Stimulated activated naive CD8-positive, alpha-beta T cell treated with anti-CD3 and anti-CD28 coated beads, Interleukin-15, amount 100 ng/mL, for 72 hours (primary cell): ENCODE measurements at regions not wholly inside any gene's neighbourhood (a gene's known extent, or its start where the extent isn't known, plus 50 kb on each side); places are given as distances from the start of the nearest gene placed in this dataset.

ENCODE experiments used
- ATAC-seq: fragments of 150-1000 bp; cut with Tn5 transposase; 2 replicates; pipeline ENCODE4 v1.10.0; 2021; ENCODE audit warnings: mild to moderate bottlenecking, moderate library complexity
- DNase-seq, 2 donors: peaks; one replicate each; pipeline ENCODE4 v3.0.0; 2021 to 2022
- H3K27ac Mint-ChIP-seq, 2 donors: one replicate each; pipeline ENCODE4 v1.8.0; 2022; ENCODE audit warnings: mild to moderate bottlenecking in 2 of 2, mixed read lengths in 2 of 2, moderate library complexity in 2 of 2
- H3K27me3 Mint-ChIP-seq: one replicate; pipeline ENCODE4 v1.8.0; 2022; ENCODE audit warnings: mixed read lengths
- H3K4me1 Mint-ChIP-seq: one replicate; pipeline ENCODE4 v1.8.0; 2022; ENCODE audit warnings: mild to moderate bottlenecking, mixed read lengths
- H3K4me3 Mint-ChIP-seq, 2 donors: one replicate each; pipeline ENCODE4 v1.8.0; 2022; ENCODE audit warnings: mild to moderate bottlenecking in 2 of 2, mixed read lengths in 2 of 2, moderate library complexity in 1 of 2
- H3K9me3 Mint-ChIP-seq, 2 donors: one replicate each; pipeline ENCODE4 v1.8.0; 2022; ENCODE audit warnings: mixed read lengths in 2 of 2

DNA sequence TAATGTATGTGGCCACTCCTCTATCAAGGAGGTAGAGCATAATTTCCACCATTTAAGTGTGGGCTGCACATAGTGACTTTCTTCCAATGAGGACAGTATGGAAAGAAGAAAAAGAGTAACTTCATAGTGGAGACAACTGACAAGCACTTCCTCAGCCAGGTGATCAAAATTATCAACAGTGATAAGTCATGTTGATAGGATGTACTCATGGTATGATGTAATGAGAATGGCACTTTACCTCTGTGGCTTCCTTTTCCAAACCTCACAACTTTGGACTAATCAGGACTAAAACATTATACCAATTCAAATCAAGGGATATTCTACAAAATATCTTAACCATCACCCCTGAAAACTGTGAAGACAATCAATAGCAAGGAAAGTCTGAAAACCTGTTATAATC lies 302.3 kb upstream of the CITED2 start:
- no peaks in the 10 kb centered on the region for H3K4me1 Mint-ChIP-seq
- no peak overlapping the region for H3K4me3 Mint-ChIP-seq
- H3K27ac Mint-ChIP-seq, result no peak overlapping the region
- no peaks in the 10 kb centered on the region for H3K9me3 Mint-ChIP-seq
- ATAC-seq (no peak), DNase-seq (no peak)
- peaks cover 4% of the 10 kb centered on the region for H3K27me3 Mint-ChIP-seq

DNA sequence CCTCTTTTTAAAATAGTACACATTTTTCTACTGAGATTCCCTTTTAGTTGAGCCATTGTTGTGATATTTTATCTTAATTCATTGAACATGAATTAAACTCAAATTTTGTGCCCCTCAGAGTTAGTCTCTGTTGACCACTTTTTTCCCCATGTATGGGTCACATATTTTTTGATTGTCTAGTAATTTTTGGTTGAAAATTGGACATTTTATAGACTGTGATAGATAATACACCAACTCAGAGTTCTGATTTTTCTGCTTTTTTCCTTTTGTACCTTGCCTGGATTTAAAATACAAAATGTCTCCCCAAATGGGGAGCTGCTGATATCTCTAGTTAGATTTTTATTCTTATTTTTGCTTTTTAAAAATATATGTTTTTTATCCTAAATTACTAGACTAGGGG lies 291.8 kb upstream of the CITED2 start:
- H3K4me1 Mint-ChIP-seq, result no peaks in the 10 kb centered on the region
- ATAC-seq, result no peak

DNA sequence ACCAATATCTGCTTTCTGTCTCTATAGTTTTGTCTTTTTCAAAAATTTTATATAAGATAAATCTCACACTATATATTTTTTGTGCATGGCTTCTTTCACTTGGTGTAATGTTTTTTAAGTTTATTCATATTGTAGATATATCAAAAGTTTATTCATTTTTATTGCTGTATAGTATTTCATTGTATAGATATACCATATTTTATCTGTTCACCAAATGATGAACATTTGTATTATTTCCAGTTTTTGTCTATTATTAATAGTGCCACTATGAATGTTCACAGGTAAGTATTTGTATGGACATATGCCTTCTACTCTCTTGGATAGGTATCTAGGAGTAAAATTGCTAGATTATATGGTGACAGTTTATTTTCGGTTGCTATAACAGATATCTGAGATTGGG lies 289.5 kb upstream of the CITED2 start:
- peaks cover 0 to 7% of the 10 kb centered on the region in 2 donors for H3K9me3 Mint-ChIP-seq
- no peaks in the 10 kb centered on the region for H3K27me3 Mint-ChIP-seq
- DNase-seq, result no peak
- H3K27ac Mint-ChIP-seq, result no peak overlapping the region
- no peaks in the 10 kb centered on the region for H3K4me1 Mint-ChIP-seq
- H3K4me3 Mint-ChIP-seq, result no peak overlapping the region
- ATAC-seq, result no peak

More for the DNA sequence above, 291.8 kb upstream of the CITED2 start:
- peaks cover 0 to 7% of the 10 kb centered on the region in 2 donors for H3K9me3 Mint-ChIP-seq
- DNase-seq, result no peak
- no peak overlapping the region for H3K4me3 Mint-ChIP-seq
- no peaks in the 10 kb centered on the region for H3K27me3 Mint-ChIP-seq
- H3K27ac Mint-ChIP-seq, result no peak overlapping the region

DNA sequence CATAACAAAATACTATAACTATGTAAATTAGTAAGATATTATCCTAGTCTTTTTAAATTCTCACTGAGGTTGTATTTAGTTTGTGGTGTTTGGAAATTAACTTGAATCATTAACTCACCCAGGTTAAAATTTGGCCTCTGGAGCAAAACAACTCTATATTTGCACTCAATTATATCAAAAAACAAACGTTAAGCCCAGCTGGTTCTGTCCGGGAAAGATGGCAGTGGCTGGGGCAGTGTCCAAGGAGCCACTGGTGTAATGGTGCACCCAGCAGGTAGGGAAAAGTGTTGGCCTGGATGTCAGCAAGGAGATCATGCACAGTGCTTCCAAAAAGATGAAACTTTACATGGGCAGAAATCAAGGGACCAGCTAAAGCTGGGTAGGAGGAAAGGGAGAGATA lies 285.3 kb upstream of the CITED2 start:
- no peak overlapping the region for H3K4me3 Mint-ChIP-seq
- no peak for DNase-seq
- no peak for ATAC-seq
- no peak overlapping the region for H3K27ac Mint-ChIP-seq
- H3K27me3 Mint-ChIP-seq, result no peaks in the 10 kb centered on the region
- H3K4me1 Mint-ChIP-seq, result no peaks in the 10 kb centered on the region
- peaks cover 0 to 2% of the 10 kb centered on the region in 2 donors for H3K9me3 Mint-ChIP-seq

DNA sequence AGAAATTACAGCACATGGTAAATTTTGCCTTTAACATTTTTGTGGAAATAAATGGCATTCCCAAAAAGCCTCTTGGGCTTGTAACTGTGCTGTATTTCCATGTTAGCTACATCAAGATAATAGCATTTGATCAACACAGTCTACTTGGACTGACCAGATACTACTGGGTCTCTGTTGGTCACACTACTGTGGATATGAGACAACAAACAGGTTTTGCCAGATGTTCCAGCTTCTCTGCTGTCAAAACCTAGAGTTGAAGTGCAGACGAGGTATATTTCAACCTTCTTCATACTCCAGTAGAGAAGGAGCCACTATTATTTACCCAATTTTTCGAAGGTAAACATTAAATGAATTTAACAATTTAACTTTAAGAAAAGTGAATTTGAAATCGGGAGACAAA lies 284.7 kb upstream of the CITED2 start:
- Mint-ChIP-seq H3K27ac (no peak overlapping the region), H3K4me3 (no peak overlapping the region), H3K4me1 (no peaks in the 10 kb centered on the region), H3K27me3 (no peaks in the 10 kb centered on the region), H3K9me3 (no peaks in the 10 kb centered on the region)
- ATAC-seq (no peak), DNase-seq (no peak)

DNA sequence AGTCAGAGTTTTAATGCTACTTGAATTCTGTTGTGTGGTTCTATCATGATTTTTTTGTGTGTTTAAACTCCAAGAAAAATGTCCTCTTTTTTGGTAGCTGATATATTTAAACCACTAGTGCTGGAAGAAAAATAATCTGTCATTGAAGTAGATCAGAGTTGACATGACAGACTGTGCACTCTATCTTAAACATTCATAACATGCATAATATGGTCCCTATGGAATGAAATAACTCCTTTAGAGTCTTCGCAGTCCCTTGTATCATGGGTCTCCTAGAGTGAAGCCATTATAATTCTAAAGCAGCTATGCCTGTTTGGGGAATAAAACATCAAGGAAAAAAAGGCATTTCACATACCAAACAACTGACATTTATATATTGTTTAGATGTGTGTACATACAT lies 282.7 kb upstream of the CITED2 start:
- Mint-ChIP-seq H3K4me1 (no peaks in the 10 kb centered on the region), H3K27me3 (no peaks in the 10 kb centered on the region), H3K9me3 (no peaks in the 10 kb centered on the region), H3K4me3 (no peak overlapping the region), H3K27ac (no peak overlapping the region)
- ATAC-seq, result no peak
- DNase-seq, result no peak

DNA sequence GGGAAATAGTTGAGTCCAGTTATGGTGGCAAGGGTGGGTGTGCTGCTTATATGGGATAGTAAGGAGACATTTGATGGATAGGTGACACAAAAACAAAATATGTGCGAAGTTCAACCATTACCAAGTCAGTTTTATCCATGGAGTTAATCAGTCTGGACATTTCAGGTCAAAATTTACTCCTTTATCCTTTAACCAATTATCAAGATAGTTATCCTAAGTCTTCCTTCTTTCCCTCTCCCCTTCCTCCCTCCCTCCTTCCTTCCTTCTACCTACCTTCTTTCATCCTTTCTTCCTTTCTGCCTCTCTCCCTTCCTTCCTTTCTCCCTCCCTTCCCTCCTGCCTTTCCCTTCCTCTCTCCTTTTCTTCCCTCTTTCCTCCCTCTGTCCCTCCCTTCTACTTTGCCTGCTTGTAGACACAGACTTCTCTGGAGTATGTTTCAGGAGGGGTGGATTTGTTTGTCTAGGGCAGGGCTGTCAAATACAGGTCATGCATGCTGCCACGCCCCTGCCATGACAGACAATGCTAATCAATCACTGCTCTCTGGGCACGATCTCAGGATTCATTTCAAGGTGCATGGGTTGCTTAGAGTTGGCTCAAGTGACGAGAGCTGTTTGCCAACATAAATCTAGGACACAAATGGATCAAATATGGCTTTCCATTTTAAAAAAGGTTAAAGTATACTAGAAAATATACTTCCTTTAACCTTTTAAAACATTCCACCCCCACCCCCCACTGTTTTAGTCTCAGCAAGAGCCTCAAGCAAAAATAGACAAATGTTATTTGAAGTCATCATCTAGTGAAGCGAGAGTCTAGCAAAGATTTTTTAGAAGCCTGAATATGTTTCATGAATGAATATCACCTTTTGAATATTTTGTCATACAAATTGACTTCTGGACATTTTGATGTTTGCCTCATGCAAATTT lies 281.6 kb upstream of the CITED2 start:
- no peak for ATAC-seq
- Mint-ChIP-seq H3K27ac (no peak overlapping the region), H3K4me1 (no peaks in the 10 kb centered on the region), H3K9me3 (no peaks in the 10 kb centered on the region), H3K4me3 (no peak overlapping the region), H3K27me3 (no peaks in the 10 kb centered on the region)
- DNase-seq, result no peak

DNA sequence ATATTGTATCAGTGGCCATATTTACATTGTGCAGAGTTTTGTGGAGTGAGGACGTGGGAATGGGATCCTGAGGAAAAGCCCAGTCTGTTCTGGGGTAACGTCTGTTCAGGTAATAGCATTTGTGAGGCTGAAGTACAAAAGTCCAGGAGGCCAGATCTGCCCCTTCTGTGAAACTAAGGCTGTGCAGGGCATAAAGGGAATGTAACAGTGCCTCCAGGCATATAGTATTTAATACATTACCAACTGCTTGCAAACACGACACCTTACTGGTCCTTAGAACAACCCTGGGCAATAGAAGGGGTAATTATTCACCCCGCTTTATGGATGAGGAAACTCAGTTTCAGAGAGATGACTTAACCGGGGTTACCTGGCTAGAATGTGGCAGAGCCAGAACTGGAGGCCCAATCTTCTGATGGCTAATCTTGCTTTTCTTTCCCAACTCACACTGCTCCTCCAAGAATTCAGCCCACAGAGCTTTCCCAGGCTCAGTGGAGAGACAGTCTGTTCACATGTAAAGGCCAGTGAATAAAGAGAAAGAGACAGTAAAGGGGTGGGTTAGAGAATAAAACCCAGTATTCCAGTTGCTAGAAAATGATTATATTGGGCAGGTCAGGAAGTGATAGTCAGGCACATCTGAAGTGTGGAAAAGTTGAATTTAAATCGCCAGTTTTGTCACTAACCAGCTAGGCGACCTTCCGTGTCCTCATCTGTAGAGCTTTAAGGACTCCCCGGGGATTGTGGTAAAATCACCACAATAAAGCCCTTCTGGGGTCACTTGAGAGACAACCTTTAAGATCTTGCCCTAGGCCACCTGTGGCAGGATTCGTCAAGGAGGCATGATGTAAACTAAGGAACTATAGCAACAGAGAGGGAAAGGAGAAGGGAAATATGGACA lies 280.7 kb upstream of the CITED2 start:
- H3K27me3 Mint-ChIP-seq, result no peaks in the 10 kb centered on the region
- H3K27ac Mint-ChIP-seq, result no peak overlapping the region
- ATAC-seq, result no peak
- H3K4me1 Mint-ChIP-seq, result no peaks in the 10 kb centered on the region
- H3K9me3 Mint-ChIP-seq, result no peaks in the 10 kb centered on the region
- H3K4me3 Mint-ChIP-seq, result no peak overlapping the region
- no peak for DNase-seq

DNA sequence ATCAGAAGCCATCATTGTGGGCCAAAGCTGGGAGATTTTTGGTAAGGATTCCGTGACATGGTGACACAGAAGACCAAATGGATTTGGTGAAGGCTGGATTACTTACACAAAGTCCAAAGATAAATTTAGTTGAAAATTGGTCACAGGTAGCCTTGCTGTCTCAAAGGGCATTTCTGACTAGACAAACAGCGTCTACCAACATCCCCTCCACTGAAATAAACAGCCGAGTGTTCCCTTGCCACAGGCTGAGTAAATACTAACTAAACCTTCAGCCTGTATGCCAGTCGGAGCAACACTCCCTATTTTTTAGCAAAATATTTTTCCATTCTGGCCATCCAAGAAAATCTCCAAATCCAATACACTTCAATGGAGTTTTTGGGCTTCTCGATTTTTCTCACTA lies 279.9 kb upstream of the CITED2 start:
- no peak overlapping the region for H3K27ac Mint-ChIP-seq
- peaks cover 7% of the 10 kb centered on the region for H3K27me3 Mint-ChIP-seq
- DNase-seq (no peak), ATAC-seq (no peak)
- no peak overlapping the region for H3K4me3 Mint-ChIP-seq
- no peaks in the 10 kb centered on the region for H3K4me1 Mint-ChIP-seq
- H3K9me3 Mint-ChIP-seq, result no peaks in the 10 kb centered on the region

DNA sequence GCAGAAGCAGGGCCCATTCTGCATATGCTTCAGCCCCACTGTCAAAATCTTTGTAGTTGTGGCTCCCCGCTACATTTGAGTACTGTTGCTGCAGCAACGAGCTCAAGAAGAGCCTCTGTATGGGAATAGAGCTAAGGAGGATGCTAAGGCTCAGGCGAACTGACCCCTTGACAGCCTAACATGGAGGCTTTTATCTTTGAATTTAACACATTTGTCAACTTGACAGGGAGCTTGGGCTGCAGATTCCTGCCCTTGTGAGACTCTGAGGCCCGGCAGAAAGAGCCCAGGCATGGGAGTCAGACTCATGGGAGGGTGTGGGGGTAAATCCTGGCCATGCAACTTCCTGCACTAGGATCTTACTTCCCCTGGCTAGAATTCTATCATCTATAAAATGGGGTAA lies 278.7 kb upstream of the CITED2 start:
- H3K4me1 Mint-ChIP-seq, result no peaks in the 10 kb centered on the region
- DNase-seq (no peak), ATAC-seq (no peak)
- peaks cover 7% of the 10 kb centered on the region for H3K27me3 Mint-ChIP-seq
- no peaks in the 10 kb centered on the region for H3K9me3 Mint-ChIP-seq
- no peak overlapping the region for H3K4me3 Mint-ChIP-seq
- no peak overlapping the region for H3K27ac Mint-ChIP-seq

DNA sequence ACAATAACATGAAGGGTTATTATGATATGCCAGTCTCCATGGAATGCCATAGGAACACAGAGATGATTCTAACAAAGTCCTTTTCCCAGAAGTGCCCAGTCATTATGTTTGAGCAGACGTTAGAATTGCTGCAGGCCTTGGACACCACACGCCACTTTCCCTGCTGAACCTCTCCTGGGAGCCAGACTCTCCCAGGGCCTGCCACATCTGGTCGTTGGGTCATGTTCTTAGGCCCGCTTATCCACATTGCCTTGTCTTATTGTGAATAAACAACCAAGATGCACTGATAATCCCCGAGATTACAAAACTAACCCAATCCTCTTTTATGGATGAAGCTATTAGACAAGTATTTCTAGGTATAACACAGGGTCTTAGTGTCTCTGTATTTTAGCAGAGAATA lies 276.5 kb upstream of the CITED2 start:
- Mint-ChIP-seq H3K4me3 (no peak overlapping the region), H3K27me3 (peaks cover 7% of the 10 kb centered on the region), H3K27ac (no peak overlapping the region), H3K9me3 (peaks cover 0 to 7% of the 10 kb centered on the region in 2 donors), H3K4me1 (no peaks in the 10 kb centered on the region)
- DNase-seq (no peak), ATAC-seq (no peak)

DNA sequence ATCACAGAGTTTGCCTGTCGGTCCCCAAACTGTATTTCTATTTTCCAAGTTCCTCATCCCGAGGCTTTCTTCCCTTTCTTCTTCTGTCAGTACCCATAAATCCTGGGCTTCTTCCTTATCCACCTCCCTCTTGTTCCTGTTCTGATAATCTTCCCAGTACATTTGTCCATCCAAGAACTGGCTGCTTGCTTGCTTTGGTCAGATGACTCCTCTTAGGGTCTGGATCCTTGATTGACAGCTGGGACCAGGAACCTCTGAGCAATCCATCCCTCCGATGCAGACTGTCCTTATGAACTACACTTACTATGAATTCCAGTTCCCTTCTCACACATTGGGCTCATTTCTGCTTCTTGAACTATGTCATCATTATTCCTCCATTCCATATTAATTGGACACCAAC lies 275.3 kb upstream of the CITED2 start:
- Mint-ChIP-seq H3K27me3 (peaks cover 7% of the 10 kb centered on the region), H3K4me1 (no peaks in the 10 kb centered on the region), H3K27ac (no peak overlapping the region), H3K4me3 (no peak overlapping the region), H3K9me3 (peaks cover 0 to 7% of the 10 kb centered on the region in 2 donors)
- DNase-seq, result no peak
- no peak for ATAC-seq

DNA sequence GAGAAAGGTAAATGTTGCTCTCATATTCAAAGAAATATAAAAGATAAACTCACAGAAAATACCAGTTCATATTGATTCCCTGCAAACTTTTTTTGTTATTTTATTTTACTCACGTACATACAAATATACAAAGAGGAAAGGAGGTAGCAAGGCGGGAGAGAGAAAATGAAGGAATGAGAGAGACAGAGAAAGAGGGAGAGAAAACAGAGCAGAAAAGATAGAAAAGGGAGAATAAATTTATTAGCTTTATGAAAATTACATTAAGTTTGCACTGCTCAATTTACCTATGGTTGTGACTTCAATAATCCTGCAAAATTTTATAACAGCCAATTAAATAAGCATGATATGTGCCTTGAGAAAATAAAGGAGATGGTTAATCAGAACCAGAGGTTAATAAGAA lies 274.7 kb upstream of the CITED2 start:
- ATAC-seq, result no peak

DNA sequence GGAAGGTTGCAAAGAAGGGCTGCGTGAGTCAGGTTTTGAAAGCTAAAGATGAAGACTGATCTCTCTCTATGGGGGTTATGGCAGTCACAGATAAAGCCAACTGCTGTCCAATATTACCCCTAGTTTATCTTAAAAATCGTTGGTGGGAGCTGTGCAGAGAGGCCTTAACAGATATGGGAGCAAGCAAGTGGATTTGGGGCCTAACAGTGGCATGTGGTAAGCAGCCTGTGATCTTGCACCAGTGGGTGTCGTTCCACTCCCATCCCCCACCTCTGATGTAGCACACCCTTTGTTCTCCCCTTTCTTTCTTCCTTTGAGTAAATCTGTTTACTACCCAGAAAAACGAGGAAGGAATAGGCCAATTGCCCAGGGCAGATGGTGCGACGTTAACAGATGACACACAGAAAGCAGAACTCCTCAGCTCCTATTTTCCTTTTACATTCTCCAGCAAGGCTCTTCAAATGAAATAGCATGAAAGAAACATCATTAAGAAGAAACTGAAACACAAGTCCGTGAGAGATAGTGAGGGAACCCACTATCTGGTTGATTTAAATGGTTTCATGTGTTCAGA lies 274.1 kb upstream of the CITED2 start:
- Mint-ChIP-seq H3K27ac (peak overlapping the region in 1 of 2 donors; percentile 50), H3K9me3 (peaks cover 0 to 7% of the 10 kb centered on the region in 2 donors), H3K4me1 (no peaks in the 10 kb centered on the region), H3K27me3 (peaks cover 7% of the 10 kb centered on the region), H3K4me3 (no peak overlapping the region)
- ATAC-seq (no peak), DNase-seq (no peak)

More for the DNA sequence above, 274.7 kb upstream of the CITED2 start:
- peaks cover 7% of the 10 kb centered on the region for H3K27me3 Mint-ChIP-seq
- H3K9me3 Mint-ChIP-seq, result peaks cover 0 to 7% of the 10 kb centered on the region in 2 donors
- no peak overlapping the region for H3K27ac Mint-ChIP-seq
- H3K4me1 Mint-ChIP-seq, result no peaks in the 10 kb centered on the region
- no peak overlapping the region for H3K4me3 Mint-ChIP-seq
- no peak for DNase-seq

DNA sequence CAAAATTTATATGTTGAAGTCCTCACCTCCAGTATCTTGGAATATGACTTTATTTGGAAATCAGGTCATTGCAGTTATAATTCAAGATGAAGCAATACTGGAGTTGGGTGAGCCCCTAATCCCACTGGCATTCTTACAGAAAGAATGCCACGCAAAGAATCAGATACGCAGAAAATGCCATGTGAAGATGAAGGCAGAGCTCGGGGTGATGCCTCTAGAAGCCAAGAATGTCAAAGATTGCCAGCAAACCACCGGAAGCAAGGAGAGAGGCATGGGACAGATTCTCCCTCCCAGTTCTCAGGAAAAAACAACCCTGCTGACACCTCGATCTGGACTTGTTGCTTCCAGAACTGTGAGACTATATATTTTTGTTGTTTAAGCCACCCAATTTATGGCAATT lies 273.4 kb upstream of the CITED2 start:
- peaks cover 0 to 7% of the 10 kb centered on the region in 2 donors for H3K9me3 Mint-ChIP-seq
- ATAC-seq (no peak), DNase-seq (no peak)
- H3K4me1 Mint-ChIP-seq, result no peaks in the 10 kb centered on the region
- peak overlapping the region in 1 of 2 donors; percentile 40 for H3K27ac Mint-ChIP-seq
- peaks cover 7% of the 10 kb centered on the region for H3K27me3 Mint-ChIP-seq
- H3K4me3 Mint-ChIP-seq, result no peak overlapping the region

DNA sequence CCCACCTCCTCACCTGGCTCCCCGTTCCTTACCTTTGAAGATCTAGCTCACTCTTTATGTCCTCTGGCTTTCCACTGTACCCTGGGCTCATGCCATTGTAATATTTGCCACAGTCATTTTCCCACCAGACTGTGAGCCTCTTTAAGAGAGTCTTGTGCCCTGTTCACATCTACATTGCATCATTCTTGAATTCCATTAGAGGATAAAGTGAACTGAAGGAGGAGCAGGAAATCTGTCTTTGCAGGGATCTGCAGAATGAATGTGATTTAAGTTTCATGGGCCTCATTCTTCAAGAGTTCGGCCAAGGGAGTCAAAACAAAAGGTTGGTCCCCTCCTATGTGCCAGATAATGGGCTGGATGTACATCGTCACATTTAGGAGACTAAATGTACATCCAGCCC lies 272.6 kb upstream of the CITED2 start:
- no peak for DNase-seq
- no peak for ATAC-seq
- Mint-ChIP-seq H3K4me1 (no peaks in the 10 kb centered on the region), H3K27me3 (peaks cover 7% of the 10 kb centered on the region), H3K4me3 (no peak overlapping the region), H3K9me3 (peaks cover 0 to 7% of the 10 kb centered on the region in 2 donors), H3K27ac (peak overlapping the region in 1 of 2 donors; percentile 5)
